Gastroesophageal sphincter (tissue), 3 donors: ENCODE measurements at regions not wholly inside any gene's neighbourhood (a gene's known extent, or its start where the extent isn't known, plus 50 kb on each side); places are given as distances from the start of the nearest gene placed in this dataset.

Experiments
- EP300 ChIP-seq: sonication (generic); formaldehyde crosslinking; IDR thresholded peaks from one replicate; pipeline ENCODE4 v1.6.1; 2017; ENCODE audit warnings: antibody characterized with exemption, mild to moderate bottlenecking
- POLR2A ChIP-seq, 2 donors: fragments of 450-650 bp; IDR thresholded peaks; one replicate each; pipeline ENCODE4 v1.6.1; 2017; ENCODE audit warnings: antibody characterized with exemption in 2 of 2, mild to moderate bottlenecking in 2 of 2, moderate library complexity in 1 of 2
- TF ChIP-seq, protein P1 (sequence below), 4 experiments: fragments of 200-600 bp in 2 of 4; fragments of 450-650 bp in 2 of 4; sonication (generic) in 1 of 4; IDR thresholded peaks; one replicate each; pipeline ENCODE4 v1.5.1; 2017 to 2019; ENCODE audit warnings: antibody characterized with exemption in 4 of 4, mild to moderate bottlenecking in 2 of 4, moderate library complexity in 2 of 4

DNA sequence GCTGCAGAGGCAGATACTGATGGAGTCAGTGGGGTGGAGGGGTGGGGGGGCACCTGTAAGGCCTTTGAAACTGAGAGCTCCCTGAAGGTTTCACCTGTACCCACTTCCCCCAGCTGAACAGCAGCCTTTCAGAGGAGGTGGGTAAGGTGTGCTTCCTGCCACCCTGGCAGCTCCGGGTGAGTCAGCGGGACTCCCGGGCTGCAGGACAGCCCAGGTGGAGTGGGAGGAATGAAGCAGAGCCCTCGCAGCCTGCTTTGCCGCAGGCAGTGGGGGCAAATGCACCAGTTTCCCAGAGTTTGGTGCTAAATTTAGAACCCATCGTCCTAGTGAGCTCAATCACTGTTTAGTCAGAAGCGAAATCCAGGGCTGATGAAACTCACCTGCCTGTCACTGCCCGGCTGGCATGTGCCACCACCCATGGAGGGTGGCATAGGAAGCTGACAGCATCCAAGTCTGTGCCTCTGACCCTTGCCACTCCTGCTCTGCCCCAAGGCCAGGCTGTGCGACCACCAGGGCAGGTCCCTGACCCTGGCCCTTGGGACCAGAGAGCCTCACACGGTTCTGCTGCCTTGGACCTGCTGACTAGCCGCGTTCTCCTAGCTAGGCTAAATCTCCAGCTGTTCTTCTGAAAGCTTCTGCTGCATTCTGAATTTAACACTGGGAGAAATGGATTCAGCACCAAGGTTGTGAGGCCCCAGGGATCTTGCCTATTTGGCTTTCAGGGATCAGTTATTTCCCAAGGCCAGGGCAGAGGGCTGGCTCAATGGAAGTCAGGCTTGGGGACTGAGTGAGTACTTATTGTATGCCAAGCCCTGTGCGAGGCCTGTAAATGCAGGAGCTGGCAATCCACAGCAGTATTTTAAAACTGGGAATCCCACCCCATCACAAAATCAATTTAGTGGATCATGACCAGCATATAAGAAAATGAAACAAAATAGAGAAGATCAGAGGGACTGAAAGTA lies 67.3 kb upstream of the RASGRF1 start:
- TF ChIP-seq, protein P1, sequence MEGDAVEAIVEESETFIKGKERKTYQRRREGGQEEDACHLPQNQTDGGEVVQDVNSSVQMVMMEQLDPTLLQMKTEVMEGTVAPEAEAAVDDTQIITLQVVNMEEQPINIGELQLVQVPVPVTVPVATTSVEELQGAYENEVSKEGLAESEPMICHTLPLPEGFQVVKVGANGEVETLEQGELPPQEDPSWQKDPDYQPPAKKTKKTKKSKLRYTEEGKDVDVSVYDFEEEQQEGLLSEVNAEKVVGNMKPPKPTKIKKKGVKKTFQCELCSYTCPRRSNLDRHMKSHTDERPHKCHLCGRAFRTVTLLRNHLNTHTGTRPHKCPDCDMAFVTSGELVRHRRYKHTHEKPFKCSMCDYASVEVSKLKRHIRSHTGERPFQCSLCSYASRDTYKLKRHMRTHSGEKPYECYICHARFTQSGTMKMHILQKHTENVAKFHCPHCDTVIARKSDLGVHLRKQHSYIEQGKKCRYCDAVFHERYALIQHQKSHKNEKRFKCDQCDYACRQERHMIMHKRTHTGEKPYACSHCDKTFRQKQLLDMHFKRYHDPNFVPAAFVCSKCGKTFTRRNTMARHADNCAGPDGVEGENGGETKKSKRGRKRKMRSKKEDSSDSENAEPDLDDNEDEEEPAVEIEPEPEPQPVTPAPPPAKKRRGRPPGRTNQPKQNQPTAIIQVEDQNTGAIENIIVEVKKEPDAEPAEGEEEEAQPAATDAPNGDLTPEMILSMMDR (IDR thresholded peaks at IDR 0.05), result no peak
- TF ChIP-seq EP300, result no peak
- no peak for TF ChIP-seq POLR2A (IDR thresholded peaks at IDR 0.05)
